Renal cortical epithelial cell (primary cell): ENCODE measurements at regions not wholly inside any gene's neighbourhood (a gene's known extent, or its start where the extent isn't known, plus 50 kb on each side); places are given as distances from the start of the nearest gene placed in this dataset.
"Not testable (repeated sequence)": the region's sequence is repeated elsewhere in the genome, so short reads cannot be mapped to it uniquely, and the experiment has no call there.

Experiments used
- DNase-seq: peaks from one replicate; pipeline ENCODE4 v3.0.0-alpha.2; 2011; ENCODE audit warnings: low read depth

DNA sequence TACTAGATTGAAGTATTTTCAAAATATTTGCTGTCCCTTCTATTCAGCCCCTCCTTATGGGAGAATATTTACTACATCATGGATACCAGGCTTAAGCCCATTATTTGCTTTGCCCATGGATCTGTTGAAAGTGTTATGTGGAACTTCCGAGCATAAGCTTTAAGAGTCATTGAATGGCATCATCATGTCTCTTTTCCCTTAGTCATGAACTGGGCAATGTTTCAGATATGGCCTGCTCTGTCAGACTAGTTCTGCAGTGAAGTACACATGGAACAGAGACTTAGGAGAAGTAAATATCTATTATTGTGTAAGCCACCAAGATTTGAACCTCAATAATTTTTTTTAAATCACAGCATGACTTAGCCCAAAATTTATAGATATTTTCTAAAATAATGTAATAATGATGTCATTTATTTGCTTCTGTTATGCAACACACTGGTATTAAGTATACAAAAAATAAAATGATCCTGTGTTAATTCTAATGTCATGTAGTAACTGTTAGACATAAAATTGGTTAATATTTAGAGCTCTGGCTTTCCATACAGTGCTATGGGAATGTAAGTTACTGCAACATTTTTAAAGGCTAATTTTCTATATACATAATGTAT, 1097.3 kb downstream of the SLC16A7 start:
- DNase-seq, result no peak

DNA sequence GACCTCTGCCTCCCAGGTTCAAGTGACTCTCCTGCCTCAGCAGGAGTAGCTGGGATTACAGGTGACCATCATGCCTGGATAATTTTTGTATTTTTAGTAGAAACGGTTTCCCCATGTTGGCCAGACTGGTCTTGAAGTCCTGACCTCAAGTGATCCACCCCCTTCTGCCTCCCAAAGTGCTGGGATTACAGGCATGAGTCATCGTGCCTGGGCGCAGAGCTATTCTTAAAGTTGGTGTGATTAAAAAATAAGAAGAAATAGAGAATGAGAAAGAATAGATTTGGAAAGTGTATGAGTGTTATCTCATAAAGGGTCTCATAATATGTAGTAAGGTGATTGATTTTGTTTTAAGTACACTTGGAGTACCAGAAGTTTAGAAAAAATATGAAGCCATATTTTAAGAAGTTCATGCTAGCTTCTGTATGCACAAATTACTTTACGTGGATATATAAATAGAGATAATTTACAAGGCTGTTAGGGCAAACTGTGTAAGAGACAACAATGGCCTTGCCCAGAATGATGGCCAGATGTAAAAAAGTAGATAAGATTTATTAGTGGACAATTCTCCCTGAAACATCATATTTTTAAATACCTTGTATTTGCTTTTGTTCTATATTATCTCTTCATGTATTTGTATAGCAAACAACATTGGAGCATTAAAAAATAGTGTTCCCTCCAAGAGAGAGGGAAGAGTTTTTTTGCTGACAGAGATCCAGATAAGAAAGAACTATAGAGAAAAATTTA, 1108.5 kb downstream of the SLC16A7 start:
- no peak for DNase-seq

DNA sequence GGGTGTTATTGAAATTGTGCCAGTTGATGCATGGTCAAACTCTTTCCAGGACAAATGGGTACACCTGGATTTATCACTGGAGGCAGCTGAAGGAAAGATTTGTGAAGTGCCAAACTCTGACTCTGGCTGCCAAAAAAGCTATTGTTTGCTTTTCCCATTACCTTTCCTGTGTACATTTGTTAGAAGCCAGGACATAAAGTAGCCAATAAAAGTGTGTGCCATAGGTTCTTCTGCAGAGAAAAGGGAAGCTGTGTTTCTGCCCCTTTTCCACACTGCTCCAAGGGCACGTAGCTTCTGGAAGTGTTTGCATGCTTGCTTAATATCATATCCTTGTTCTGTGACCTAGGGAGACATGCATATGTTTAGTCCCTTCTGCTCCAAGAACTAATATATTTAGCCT, 1114.4 kb downstream of the SLC16A7 start:
- DNase-seq, result no peak

DNA sequence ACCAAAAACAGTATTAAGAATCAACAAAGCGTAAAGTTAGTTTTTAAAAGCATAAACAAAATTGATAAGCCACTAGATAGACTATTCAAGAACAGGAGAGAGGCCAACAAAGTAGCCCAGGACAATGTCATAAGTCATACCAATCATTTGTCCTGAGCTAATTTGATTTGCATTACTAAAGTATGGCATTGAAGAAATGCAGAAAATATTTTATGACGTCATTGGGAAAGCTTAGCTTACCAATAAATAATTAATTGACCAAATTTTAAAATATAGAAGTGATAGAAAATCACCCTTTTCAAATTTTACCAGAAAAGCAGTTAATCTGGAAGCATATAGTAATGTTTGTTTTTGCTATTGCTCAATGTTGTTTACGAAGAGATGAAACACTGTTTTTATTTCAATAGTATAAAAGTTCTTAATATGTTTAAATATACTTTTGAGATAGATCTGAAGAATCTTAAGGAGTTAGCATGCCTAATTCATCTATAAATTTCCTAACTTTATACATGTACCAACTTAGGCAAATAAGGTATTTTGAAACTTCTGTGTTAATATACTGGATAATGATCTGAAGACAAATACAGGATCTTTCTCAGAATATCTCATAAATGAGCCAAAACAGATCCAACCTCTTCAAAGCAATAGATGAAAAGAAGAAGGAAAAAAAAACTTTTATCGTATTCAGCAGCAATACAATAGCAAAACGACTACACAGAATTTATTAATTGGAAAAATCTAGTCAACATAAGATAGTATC, 1118.5 kb downstream of the SLC16A7 start:
- no peak for DNase-seq

DNA sequence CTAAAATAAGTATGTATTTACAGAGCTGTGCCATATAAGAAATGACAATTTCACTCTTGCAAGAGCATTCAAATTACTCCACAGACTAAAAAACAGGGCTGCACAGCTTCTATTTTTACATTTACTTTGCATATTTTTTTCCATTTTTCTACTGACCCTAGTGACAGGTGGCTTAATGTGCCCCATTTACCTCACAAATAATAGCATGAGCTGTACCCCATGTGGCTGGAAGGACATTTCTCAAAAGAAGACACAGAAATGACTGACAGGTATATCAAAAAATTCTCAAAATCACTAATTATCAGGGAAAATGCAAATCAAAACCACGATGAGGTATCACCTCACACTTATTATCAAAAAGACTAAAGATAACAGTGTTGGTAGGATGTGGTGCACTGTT, 1128.6 kb downstream of the SLC16A7 start:
- no peak for DNase-seq

DNA sequence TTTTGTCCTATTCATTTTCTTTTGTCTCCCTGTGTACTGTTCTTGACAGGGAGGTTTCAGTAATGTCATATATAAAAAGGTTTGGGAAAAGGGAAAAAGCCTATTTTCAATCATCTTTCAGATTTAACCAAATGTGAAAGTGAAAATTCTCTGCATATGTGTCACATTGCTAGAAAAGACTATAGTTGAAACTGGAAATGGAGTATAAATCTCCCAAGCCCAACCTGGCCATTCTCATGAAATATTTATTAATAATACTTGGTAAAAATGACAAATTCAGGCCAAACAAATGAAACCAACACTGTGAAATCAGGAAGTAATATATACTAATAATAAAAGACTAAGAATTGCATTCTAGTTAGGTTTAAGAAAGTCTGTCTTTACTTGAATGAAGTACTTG, 1129.2 kb downstream of the SLC16A7 start:
- no peak for DNase-seq

DNA sequence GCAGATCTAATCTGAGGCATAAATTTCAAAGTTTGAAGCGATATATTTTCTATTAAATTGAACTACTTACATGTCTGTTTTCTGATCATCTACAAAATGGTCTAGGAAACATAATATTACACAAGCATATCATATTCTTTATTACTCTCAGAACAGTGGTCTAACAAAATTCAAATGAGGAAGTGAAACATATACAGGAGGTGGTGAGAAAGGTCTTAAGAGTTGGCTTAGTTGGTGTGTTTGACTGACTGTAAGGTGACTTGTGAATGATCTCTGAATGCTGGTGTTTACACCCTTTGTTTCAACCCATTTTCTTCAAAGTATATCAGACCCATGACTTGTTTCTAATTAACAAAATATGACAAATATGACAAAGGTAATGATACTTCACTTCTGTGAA, 1156.8 kb downstream of the SLC16A7 start:
- no peak for DNase-seq

DNA sequence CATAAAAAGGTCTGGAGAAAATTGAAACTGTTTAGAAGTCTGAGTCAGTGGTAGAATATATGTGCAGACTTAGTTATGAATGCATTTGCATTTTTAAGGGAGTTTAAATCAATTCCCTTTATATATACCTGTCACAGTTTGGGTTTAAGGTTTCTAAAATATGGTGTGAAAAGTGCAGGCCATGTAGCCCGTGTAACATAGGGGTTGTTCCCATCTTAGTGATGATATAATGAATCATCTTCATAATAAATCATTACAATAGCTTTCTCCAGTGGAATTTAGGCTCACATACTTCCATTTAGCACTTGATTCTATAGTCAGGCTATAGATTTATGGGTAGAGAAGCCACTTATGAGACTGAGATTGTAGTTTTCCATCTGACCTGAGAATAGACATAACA, 1162.4 kb downstream of the SLC16A7 start:
- DNase-seq, result no peak

DNA sequence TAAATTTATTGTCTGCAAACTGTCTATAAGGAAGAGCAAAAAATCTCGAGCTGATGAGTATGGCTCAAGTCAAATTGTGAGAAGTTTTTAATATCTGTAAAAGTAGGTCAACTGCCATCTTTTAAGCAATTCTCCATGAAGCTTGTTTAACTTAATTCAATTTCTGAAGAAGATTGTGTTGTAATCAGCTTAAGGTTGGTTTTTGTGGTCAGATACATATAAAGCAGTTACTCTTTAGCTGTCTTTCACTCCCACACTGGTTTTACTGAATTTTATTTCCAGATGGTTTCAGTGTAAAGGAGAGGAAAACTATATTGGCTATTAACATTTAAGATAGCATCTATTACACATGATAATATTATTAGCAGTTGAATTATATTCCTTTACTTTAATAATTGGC, 1165.1 kb downstream of the SLC16A7 start:
- DNase-seq, result no peak

DNA sequence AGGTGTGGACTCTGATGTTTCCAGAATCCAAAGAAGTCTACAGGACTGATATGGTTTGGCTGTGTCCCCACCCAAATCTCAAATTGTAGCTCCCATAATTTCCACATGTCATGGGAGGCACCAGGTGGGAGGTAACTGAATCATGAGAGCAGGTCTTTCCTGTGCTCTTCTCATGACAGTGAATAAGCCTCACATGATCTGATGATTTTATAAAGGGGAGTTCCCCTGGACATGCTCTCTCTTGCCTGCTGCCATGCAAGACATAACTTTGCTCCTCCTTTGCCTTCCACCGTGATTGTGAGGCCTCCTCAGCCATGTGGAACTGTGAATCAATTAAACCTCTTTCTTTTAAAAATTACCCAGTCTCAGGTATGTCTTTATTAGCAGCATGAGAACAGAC, 1205.3 kb downstream of the SLC16A7 start:
- DNase-seq, result not testable (repeated sequence)

DNA sequence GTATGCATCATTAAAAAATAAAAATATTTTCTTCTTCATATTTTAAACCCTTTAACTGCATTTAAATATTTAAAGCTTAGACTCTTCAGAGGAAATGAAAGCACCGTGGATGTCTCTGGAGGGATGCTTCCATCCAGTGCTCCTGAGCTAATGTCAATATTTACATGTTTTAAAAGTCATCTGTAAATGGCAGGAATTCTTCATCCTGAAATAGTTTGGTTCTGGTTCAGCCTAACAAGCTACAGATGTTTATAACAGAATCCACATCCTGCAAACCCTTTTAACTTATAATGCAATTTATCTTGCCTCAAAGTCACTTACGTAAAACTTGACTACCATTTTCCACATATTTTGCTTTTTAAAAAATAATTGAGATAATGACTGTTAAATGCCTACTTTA, 1207.3 kb downstream of the SLC16A7 start:
- no peak for DNase-seq

DNA sequence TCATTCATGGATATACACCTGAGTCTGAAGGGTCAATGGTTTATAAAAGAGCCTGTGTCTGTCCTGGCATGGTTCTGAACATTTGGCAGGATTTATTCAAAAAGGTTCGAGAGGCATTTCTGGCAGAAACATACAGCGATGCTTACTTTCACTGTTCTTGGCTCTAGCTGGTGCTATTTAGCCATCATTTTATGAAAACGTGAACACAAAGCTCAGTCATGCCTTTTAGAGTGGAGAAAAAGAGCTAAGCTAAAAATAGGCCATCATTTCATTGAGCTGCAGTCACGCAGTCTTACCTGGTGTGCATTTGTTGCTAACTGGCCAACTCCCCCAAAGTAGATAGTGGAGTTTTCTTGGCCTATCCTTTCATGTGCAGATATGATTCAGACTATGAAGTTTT, 1209.5 kb downstream of the SLC16A7 start:
- no peak for DNase-seq

DNA sequence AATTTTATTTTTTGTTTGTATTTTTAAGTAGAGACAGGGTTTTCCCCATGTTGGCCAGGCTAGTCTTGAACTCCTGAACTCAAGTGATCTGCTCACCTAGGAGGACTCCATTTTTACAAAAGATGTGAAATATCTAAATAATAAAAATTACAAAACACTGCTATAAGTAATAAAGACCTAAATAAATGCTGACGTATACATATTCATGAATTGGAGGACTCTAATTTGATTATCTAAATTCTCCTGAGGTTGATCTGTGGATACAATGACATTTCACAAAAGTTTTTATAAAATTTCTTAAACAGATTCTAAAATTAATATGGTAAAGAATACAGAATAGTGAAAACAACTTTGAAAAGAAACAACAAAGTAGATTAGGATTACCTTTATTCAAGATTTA, 1224.0 kb downstream of the SLC16A7 start:
- DNase-seq, result no peak

DNA sequence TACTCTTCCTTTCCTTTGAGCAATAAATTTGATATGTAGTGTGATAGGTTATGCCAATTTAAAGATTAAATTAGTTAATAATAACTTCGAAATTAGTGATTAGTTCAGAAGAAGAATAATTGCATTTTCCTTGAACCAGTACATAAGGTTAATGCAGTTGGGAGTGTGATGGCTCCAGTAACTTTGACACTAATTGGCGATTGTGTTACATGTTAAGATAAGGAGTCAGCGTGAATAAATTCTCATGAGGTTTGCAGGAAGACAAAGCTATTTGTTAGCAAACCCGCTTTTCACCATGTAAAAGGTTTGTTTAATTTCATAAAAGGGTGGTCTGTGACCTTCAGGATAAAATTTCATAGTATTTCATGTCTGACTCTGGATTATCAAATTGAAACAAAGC, 1226.8 kb downstream of the SLC16A7 start:
- DNase-seq, result no peak

DNA sequence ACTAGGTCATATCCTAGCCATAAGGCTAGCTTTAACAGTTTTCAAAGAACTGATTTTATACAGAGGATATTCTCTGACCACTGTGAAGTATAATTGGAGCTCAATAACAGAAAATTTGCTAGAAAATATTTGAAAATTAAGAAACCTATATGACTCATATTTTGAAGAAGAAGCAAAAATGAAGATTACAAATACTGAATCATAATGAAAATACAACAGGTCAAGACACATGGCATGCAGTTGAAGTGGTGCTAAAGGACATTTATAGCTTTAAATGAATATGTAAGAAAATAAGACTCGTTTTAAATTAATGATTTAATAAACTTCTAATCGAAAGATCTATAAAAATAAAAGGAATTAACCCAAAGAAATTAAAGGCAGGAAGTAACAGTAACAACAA, 1234.6 kb downstream of the SLC16A7 start:
- no peak for DNase-seq

DNA sequence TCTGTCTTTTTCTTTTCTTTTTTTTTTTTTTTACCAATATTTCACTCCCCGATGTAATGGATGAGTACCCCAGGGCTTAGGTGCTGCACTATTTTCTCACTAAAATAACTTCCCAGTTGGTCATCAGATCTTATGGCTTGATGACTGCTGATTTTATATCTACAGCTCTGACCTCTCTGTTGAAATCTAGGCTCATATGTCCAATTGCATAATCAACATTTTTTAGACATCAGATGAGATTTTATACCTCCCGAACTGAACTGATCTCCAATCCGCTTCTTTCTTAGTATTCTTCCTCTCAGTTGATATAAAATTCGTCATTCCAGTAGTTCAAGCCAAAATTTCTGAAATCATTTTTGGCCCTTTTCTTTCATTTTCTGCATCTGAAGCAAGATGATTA, 1236.5 kb downstream of the SLC16A7 start:
- DNase-seq, result no peak

DNA sequence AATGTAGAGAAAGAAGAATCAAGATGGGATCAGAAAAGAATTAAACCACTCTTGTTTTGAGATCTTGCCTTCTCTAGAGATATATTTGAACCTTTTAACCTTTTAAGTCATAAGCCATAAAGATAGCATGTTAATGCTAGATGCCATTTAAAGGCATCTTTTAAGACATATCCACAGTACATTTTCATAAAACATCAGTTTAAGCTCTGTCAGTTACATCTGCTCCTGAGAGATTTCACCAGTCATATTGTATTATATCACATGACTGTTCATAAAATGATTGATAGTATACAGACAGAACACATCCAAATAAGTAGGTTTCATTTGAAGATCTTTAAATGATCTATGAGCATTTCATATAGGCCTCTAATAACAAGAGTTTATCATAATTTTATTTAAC, 1238.5 kb downstream of the SLC16A7 start:
- no peak for DNase-seq

DNA sequence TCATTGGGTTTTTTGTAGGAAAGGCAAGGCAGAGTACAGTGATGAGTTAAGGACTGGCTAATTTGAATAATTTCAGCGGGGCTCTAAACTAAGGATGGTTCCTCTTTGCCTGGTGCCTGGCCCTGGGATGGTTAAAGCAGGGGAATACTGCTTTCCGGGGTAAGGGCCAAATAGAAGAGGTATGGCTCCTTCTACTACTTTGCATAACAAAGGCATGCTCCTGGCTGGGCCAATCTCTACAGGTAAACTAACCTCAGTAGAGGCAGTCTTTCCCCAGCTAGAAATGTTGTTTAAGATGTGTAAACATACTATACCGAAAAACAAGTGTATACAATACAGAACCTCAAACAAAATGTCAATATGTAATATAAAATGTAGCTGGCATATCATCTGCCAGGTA, 1239.0 kb downstream of the SLC16A7 start:
- DNase-seq, result no peak

DNA sequence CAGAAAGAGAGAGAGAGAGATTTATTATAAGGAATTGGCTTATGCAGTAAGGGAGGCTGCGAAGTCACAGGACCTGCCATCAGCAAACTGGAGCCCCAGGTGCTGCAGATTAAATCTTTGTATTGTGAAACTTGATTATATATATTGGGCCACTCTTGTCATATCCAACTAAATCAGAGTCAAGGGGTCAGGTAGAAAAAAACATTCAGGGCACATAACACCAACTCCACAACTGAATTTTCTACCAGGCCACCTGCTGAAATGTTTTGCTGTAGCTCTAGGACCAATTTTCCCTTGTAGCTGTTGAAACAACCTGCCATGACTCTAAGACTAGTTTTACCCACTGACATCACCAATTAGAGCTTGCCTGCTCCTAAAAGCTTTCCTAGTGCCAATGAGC, 1240.8 kb downstream of the SLC16A7 start:
- DNase-seq, result no peak

DNA sequence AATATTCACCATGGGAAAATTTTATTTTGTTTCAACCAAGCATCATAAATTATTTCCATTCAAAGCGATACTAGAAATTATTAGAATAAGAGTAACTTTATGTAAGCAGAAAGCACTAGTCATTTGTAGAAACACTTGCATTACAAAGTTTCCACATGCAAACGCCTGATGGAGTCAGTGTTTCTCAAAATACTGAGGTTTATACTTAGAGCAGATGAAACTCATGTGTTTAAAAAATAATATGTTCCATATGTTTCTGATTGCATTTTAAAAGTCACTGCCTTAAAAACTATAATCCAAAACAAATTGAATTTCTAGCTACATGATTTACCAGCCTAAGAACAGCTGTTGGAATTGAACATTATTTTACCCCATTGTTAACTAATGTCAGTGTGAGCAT, 1246.4 kb downstream of the SLC16A7 start:
- no peak for DNase-seq

DNA sequence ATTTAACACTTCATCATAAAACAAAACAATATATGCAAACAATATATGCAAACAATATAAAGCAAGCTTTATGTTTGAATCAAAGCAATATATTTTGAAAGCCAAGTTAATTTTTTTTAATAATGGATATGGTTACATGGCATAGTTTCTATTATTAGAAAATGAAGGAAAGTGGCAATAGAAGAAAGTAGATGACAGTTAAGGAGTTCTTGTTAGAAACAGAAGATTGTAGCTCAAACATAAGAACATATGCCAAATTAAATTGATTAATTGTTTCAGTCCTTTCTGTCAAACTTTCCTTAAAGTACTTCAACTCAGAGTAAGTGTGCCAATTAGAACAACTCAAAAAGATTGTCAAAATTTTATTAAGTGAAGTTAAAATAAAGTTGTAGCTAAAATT, 1248.3 kb downstream of the SLC16A7 start:
- no peak for DNase-seq

DNA sequence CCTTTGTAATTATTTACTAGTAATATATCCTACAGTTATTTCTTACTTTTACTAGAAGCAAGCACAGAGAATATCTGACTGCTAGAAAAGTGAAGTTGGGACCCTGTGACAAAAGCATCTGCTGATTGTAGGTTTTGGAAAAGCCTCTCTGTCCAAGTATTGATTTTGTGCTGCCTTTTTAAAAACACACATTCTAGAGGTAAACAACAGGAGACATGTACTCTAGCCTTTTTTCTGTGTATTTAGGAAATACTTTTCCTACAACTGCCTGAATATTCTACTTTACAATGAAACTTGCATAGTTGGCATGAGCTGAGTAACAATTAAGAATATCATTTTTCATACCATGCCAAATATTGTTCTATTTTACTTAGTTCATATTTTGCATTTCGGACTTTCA, 1249.0 kb downstream of the SLC16A7 start:
- no peak for DNase-seq

DNA sequence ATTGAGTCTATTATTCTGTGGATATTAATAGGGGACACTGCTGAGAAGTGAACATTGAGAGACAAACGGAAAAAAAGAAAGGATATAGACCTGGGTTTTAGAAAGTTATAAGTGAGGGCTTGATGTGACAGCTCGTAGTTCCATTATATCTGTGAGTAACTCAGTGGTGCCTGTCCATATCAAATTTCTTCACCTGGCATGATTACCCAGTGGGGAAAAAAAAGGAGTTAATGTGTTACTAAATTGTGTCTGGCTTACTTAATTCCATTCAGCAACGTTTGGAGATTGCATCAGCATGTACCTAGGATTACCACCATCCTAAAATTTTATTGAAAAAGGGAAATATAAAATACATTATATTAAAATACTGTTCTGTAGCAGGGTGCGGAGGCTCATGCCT, 1249.9 kb downstream of the SLC16A7 start:
- no peak for DNase-seq
